GM12878 (cell line): ENCODE measurements at regions not wholly inside any gene's neighbourhood (a gene's known extent, or its start where the extent isn't known, plus 50 kb on each side); places are given as distances from the start of the nearest gene placed in this dataset.

Experiments
- ATAC-seq: fragments of 200-7000 bp; cut with Tn5 transposase; 3 replicates; pipeline ENCODE4 v1.9.1; 2020; ENCODE audit warnings: mild to moderate bottlenecking, moderate library complexity
- BruUV-seq: library from RNA; stranded (reverse); fragments of 400-500 nt; replicated peaks from 2 replicates; lab custom pipeline; 2021; lab: Mats Ljungman, UMichigan
- CTCF ChIA-PET: fragments of 300-600 bp; sonication (Branson Sonifier 250); formaldehyde crosslinking; extraction: SDS; loops from one replicate; lab custom pipeline; 2021; ENCODE audit warnings: inconsistent platforms; lab: Yijun Ruan, JAX
- POLR2A ChIA-PET: fragments of 350-600 bp; formaldehyde crosslinking; extraction: SDS; loops from one replicate; lab custom pipeline; 2021; ENCODE audit warnings: inconsistent platforms; lab: Charles Lee
- RAD21 ChIA-PET: fragments of 300-600 bp; sonication (Branson Sonifier 250); formaldehyde crosslinking; loops from one replicate; lab custom pipeline; 2023; ENCODE audit warnings: antibody characterized with exemption; ENCODE audit not compliant: unreplicated experiment; lab: Charles Lee
- SMC1A ChIA-PET: fragments of 300-600 bp; sonication (Branson Sonifier 250); formaldehyde crosslinking; loops from one replicate; lab custom pipeline; 2023; ENCODE audit not compliant: unreplicated experiment, uncharacterized antibody; lab: Charles Lee
- DNase-seq: peaks from one replicate; pipeline ENCODE4 v3.0.0-alpha.2; 2011; ENCODE audit warnings: low read depth, low spot score
- FAIRE-seq: peaks from 3 replicates; lab custom pipeline; 2011; peaks lifted over from hg19 to GRCh38; lab: Jason Lieb, UNC
- H2AFZ ChIP-seq: 2 replicates; pipeline ENCODE4 v1.6.0; 2011; ENCODE audit warnings: low read depth, low read length, control low read depth; ENCODE audit not compliant: control insufficient read depth
- H3K27ac ChIP-seq: 2 replicates; pipeline ENCODE4 v1.5.1; 2011; ENCODE audit warnings: control low read depth; ENCODE audit not compliant: control insufficient read depth, insufficient read depth
- H3K27me3 ChIP-seq, 2 experiments: replicated peaks in 1 of 2; 2 replicates each; pipeline versions ENCODE4 v1.6.0 to v1.6.1; 2011; ENCODE audit warnings: low read length in 1 of 2; ENCODE audit not compliant: control insufficient read depth in 2 of 2, insufficient read depth in 2 of 2
- H3K36me3 ChIP-seq, 2 experiments: 2 replicates each; pipeline ENCODE4 v1.5.1; 2011; ENCODE audit warnings: low read length in 1 of 2; ENCODE audit not compliant: control insufficient read depth in 2 of 2, insufficient read depth in 2 of 2
- H3K4me1 ChIP-seq: 2 replicates; pipeline ENCODE4 v1.6.1; 2011; ENCODE audit warnings: mild to moderate bottlenecking, low read length, moderate library complexity, mixed read lengths; ENCODE audit not compliant: control insufficient read depth, insufficient read depth
- H3K4me2 ChIP-seq: 2 replicates; pipeline ENCODE4 v1.6.0; 2011; ENCODE audit warnings: control low read depth; ENCODE audit not compliant: control insufficient read depth, insufficient read depth
- H3K4me3 ChIP-seq: fragments of 200-600 bp; sonication (generic); 2 replicates; pipeline ENCODE4 v1.5.1; 2016
- H3K79me2 ChIP-seq: 2 replicates; pipeline ENCODE4 v1.6.0; 2011; ENCODE audit warnings: low read length; ENCODE audit not compliant: control insufficient read depth, insufficient read depth
- H3K9ac ChIP-seq: 2 replicates; pipeline ENCODE4 v1.8.0; 2011; ENCODE audit warnings: low read length, control low read depth, mixed read lengths; ENCODE audit not compliant: control insufficient read depth, insufficient read depth
- H3K9me3 ChIP-seq: replicated peaks from 3 replicates; pipeline ENCODE4 v1.5.1; 2011; ENCODE audit warnings: mild to moderate bottlenecking, low read length; ENCODE audit not compliant: control insufficient read depth, insufficient read depth
- H4K20me1 ChIP-seq: 2 replicates; pipeline ENCODE4 v1.6.0; 2011; ENCODE audit not compliant: control insufficient read depth, insufficient read depth
- ATF3 ChIP-seq: IDR thresholded peaks from 2 replicates; pipeline ENCODE4 v1.6.1; 2011; ENCODE audit warnings: low read depth, mild to moderate bottlenecking, low read length, moderate library complexity, borderline replicate concordance; ENCODE audit errors: extremely low read depth
- CREM ChIP-seq: IDR thresholded peaks from 2 replicates; pipeline ENCODE4 v1.6.1; 2014; ENCODE audit warnings: antibody characterized with exemption, low read depth
- ESRRA ChIP-seq: IDR thresholded peaks from 2 replicates; pipeline ENCODE4 v1.6.1; 2012; ENCODE audit warnings: mild to moderate bottlenecking, low read length, improper control_type of control experiment
- ETV6 ChIP-seq, 2 experiments: fragments of 450-650 bp in 1 of 2; IDR thresholded peaks in 1 of 2; conservative IDR thresholded peaks in 1 of 2; 2 replicates each; pipeline ENCODE4 v1.6.1; 2014; ENCODE audit warnings: antibody characterized with exemption in 1 of 2, borderline replicate concordance in 1 of 2, low read depth in 1 of 2, mild to moderate bottlenecking in 1 of 2, moderate library complexity in 1 of 2
- EZH2 ChIP-seq: IDR thresholded peaks from 2 replicates; pipeline ENCODE4 v1.6.1; 2012; ENCODE audit warnings: low read depth, mild to moderate bottlenecking, control low read depth, inconsistent platforms, low read length, borderline replicate concordance; ENCODE audit not compliant: control insufficient read depth
- HDAC6 ChIP-seq: fragments of 200-600 bp; sonication (generic); IDR thresholded peaks from one replicate; pipeline ENCODE4 v1.8.0; 2017; ENCODE audit warnings: antibody characterized with exemption; ENCODE audit not compliant: unreplicated experiment
- KLF5 ChIP-seq: fragments of 450-650 bp; IDR thresholded peaks from 2 replicates; pipeline ENCODE4 v1.6.1; 2014; ENCODE audit warnings: mild to moderate bottlenecking; ENCODE audit not compliant: partially characterized antibody
- NBN ChIP-seq: fragments of 450-650 bp; IDR thresholded peaks from 2 replicates; pipeline ENCODE4 v1.6.1; 2016
- NR2C1 ChIP-seq: fragments of 450-650 bp; IDR thresholded peaks from 2 replicates; pipeline ENCODE4 v1.6.1; 2017; ENCODE audit warnings: antibody characterized with exemption, mild to moderate bottlenecking, moderate library complexity
- PAX5 ChIP-seq: IDR thresholded peaks from 2 replicates; pipeline ENCODE4 v1.6.1; 2011; ENCODE audit warnings: low read depth, low read length, borderline replicate concordance
- RAD21 ChIP-seq: IDR thresholded peaks from 2 replicates; pipeline ENCODE4 v1.6.1; 2011; ENCODE audit warnings: mild to moderate bottlenecking, low read depth, low read length, moderate library complexity; ENCODE audit not compliant: insufficient read depth
- SMARCA5 ChIP-seq: fragments of 450-650 bp; IDR thresholded peaks from 2 replicates; pipeline ENCODE4 v1.6.1; 2017; ENCODE audit warnings: mild to moderate bottlenecking
- SPI1 ChIP-seq: IDR thresholded peaks from 2 replicates; pipeline ENCODE4 v1.6.1; 2011; ENCODE audit warnings: low read depth, mild to moderate bottlenecking, low read length, moderate library complexity, borderline replicate concordance; ENCODE audit not compliant: insufficient read depth
- YBX1 ChIP-seq: fragments of 450-650 bp; IDR thresholded peaks from 2 replicates; pipeline ENCODE4 v1.6.1; 2016; ENCODE audit warnings: antibody characterized with exemption
- ZBTB33 ChIP-seq: fragments of 450-650 bp; IDR thresholded peaks from 2 replicates; pipeline ENCODE4 v1.6.1; 2017; ENCODE audit warnings: mild to moderate bottlenecking
- ZNF384 ChIP-seq: IDR thresholded peaks from 2 replicates; pipeline ENCODE4 v1.6.1; 2012; ENCODE audit warnings: low read depth, mild to moderate bottlenecking, low read length, improper control_type of control experiment, borderline replicate concordance
- WGBS: methylation state at CpG from one replicate; pipeline ENCODE4 v1.1.6; 2016; ENCODE audit warnings: low lambda C conversion rate; ENCODE audit not compliant: insufficient replicate concordance, insufficient coverage; ENCODE audit errors: missing lambda C conversion rate; 5-methylcytosine and 5-hydroxymethylcytosine counted together
- in situ Hi-C: fragments of 300-500 bp; cut with MboI; formaldehyde crosslinking; loops from 9 replicates; pipeline ENCODE4 v1.14.3; 2018; ENCODE audit warnings: mixed read lengths
- intact Hi-C: fragments of 100-400 bp; cut with micrococcal nuclease; formaldehyde crosslinking; loops from one replicate; pipeline ENCODE4 v1.14.2; 2022; ENCODE audit not compliant: unreplicated experiment
- TF ChIP-seq, protein P1 (sequence below), 3 experiments: IDR thresholded peaks in 2 of 3; conservative IDR thresholded peaks in 1 of 3; 2 replicates each; pipeline ENCODE4 v1.5.1; 2011; ENCODE audit warnings: low read depth in 3 of 3, low read length in 3 of 3, mild to moderate bottlenecking in 3 of 3, control low read depth in 2 of 3, moderate library complexity in 2 of 3, inconsistent platforms in 1 of 3, mixed read lengths in 1 of 3; ENCODE audit not compliant: control insufficient read depth in 2 of 3, insufficient read depth in 1 of 3; ENCODE audit errors: extremely low read depth in 1 of 3

DNA sequence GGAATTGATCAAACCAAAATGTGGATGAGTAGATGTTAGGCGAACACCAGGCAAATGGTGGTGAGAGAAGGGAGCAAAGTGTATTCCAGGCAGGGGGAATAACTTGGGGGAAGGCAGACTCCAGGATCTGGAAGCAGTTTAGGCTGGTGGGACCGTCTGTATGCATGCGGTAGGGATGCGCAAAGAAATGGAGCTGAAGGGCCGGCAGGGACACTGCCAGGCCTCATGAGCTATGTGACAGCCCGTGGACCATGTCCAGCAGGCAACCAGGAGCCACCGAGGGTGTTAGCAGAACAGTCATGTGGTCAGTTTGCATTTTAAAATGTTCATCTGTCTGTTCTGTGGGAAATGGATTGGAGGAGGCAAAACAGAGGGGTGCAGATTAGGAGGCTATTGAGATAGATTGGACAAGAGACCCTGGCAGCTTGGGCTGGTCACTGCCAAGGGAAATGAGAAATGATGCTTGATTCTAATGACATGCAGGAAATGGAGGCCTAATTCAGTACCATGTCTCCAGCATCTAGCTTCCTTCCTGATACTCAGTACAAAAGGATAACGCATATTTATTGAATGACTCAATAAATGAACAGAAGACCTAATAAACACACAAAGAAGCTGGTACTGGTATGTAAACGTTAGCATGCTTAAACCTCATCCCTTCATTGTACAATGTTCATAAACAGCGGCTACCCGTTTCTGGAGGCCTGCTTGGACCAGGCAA lies 412.4 kb downstream of the BUD13 start (continued):
- TF ChIP-seq NBN, result no peak
- TF ChIP-seq EZH2, result no peak
- TF ChIP-seq NR2C1, result no peak
- no peak for TF ChIP-seq CREM
- no peak for TF ChIP-seq HDAC6
- TF ChIP-seq ZNF384, result no peak

DNA sequence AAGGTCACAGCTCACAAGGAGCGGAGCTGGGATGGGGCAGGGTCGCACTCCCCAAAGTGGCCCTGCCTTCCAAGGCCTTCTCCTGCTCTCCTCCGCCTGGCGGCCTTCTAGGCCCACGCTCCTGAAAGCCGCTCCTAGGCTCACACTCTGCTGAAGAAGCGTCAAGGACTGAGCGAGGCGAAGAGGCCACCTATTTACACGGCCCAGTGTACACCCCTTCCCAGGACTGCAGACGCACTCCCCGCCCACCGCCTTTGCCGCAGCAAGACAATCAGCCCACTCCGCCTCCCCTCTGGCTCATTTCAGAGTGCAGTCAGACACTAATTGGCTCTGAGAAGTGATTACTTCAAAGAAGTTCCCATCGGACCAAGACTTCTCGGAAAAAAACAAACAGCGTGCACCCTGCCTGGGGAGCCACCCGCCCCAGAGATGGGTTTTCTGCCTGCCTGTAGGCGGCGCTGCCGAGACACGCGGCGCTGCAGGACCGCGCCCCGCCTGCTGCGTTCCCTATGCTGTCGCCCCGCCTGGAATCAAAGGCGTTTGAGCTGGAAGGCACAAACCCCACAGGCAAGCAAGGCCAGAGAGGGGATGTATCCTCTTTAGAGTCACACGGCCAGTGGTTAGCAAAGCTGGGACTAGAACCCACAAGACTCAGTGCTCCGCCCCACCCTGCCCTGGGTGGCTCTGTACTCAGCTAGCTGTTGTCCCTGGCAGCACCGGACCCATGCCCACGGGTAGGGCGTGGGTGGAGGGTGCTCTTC lies 414.8 kb downstream of the BUD13 start:
- peaks cover 3 to 7% of the 10 kb centered on the region in 2 experiments; a peak in 3 of 4 replicates for H3K27me3 ChIP-seq
- ChIA-PET SMC1A (no interaction called here), POLR2A (no interaction called here), RAD21 (interaction anchor here (0.7 kb wide), 1 partner anchor 98 kb away, joined by 3 read pairs; no protein-coding TSS in a partner anchor), CTCF (interaction anchor here (1.0 to 1.7 kb wide), 3 partner anchors 10 to 141 kb away, joined by 3 read pairs; no protein-coding TSS in a partner anchor)
- in situ Hi-C loops, result no loop called here
- 58% methylated on average over 37 of the region's 37 CpGs for WGBS
- no peak overlapping the region for H3K4me2 ChIP-seq
- H4K20me1 ChIP-seq, result no peaks in the 10 kb centered on the region
- H3K9me3 ChIP-seq, result no peaks in the 10 kb centered on the region
- H3K4me1 ChIP-seq, result no peaks in the 10 kb centered on the region
- intact Hi-C loops, result no loop called here
- H3K36me3 ChIP-seq, result no peaks in the 10 kb centered on the region
- H3K9ac ChIP-seq, result no peak overlapping the region
- no peak overlapping the region for H3K27ac ChIP-seq
- DNase-seq (no peak), ATAC-seq (peak; percentile 69), FAIRE-seq (no peak)
- H3K79me2 ChIP-seq, result no peaks in the 10 kb centered on the region
- BruUV-seq, result no TSS peak
- no peak overlapping the region for H3K4me3 ChIP-seq
- H2AFZ ChIP-seq, result no peak overlapping the region
- TF ChIP-seq ZBTB33 (no peak), SPI1 (no peak), YBX1 (no peak), ETV6 (conservative IDR thresholded peaks at IDR 0.05 in 1 of 2, IDR thresholded peaks at IDR 0.05 in 1 of 2; ENCODE audit: borderline replicate concordance in 1 of 2, low read depth in 1 of 2) (no peak), RAD21 (peak; percentile 4; the same call in 1 of the 2 replicates), NBN (no peak), ATF3 (no peak), SMARCA5 (no peak), PAX5 (no peak), KLF5 (no peak), ESRRA (no peak)
- TF ChIP-seq, protein P1, sequence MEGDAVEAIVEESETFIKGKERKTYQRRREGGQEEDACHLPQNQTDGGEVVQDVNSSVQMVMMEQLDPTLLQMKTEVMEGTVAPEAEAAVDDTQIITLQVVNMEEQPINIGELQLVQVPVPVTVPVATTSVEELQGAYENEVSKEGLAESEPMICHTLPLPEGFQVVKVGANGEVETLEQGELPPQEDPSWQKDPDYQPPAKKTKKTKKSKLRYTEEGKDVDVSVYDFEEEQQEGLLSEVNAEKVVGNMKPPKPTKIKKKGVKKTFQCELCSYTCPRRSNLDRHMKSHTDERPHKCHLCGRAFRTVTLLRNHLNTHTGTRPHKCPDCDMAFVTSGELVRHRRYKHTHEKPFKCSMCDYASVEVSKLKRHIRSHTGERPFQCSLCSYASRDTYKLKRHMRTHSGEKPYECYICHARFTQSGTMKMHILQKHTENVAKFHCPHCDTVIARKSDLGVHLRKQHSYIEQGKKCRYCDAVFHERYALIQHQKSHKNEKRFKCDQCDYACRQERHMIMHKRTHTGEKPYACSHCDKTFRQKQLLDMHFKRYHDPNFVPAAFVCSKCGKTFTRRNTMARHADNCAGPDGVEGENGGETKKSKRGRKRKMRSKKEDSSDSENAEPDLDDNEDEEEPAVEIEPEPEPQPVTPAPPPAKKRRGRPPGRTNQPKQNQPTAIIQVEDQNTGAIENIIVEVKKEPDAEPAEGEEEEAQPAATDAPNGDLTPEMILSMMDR (IDR thresholded peaks at IDR 0.05 in 2 of 3, conservative IDR thresholded peaks at IDR 0.05 in 1 of 3; ENCODE audit: control insufficient read depth in 2 of 3, extremely low read depth in 1 of 3, insufficient read depth in 1 of 3, low read depth in 3 of 3, low read length in 3 of 3), result peak; percentile 40 to 68 (median 51); a peak in 5 of 6 replicates
